GM23338 (cell line): ENCODE measurements at regions not wholly inside any gene's neighbourhood (a gene's known extent, or its start where the extent isn't known, plus 50 kb on each side); places are given as distances from the start of the nearest gene placed in this dataset.

Source experiments
- ATAC-seq: fragments of 200-7000 bp; cut with Tn5 transposase; 3 replicates; pipeline ENCODE4 v1.9.1; 2020
- DNase-seq: peaks from one replicate; pipeline ENCODE4 v3.0.0-alpha.2; 2015; ENCODE audit warnings: low spot score
- H2AFZ ChIP-seq: fragments of 200-600 bp; sonication (generic); 2 replicates; pipeline ENCODE4 v1.8.0; 2016; ENCODE audit warnings: antibody characterized with exemption, mild to moderate bottlenecking, moderate library complexity
- H3F3A ChIP-seq: fragments of 200-600 bp; sonication (generic); replicated peaks from 2 replicates; pipeline ENCODE4 v1.8.0; 2017; ENCODE audit warnings: antibody characterized with exemption, mixed run types, low read depth
- H3K27ac ChIP-seq: fragments of 200-600 bp; sonication (generic); 2 replicates; pipeline ENCODE4 v1.6.1; 2016; ENCODE audit warnings: low read depth
- H3K27me3 ChIP-seq: fragments of 200-600 bp; sonication (generic); 2 replicates; pipeline ENCODE4 v1.8.0; 2016; ENCODE audit warnings: mild to moderate bottlenecking, mixed run types, moderate library complexity; ENCODE audit not compliant: insufficient read depth
- H3K36me3 ChIP-seq: fragments of 200-600 bp; sonication (generic); 2 replicates; pipeline ENCODE4 v1.8.0; 2016; ENCODE audit warnings: mild to moderate bottlenecking; ENCODE audit not compliant: insufficient read depth
- H3K4me1 ChIP-seq: fragments of 200-600 bp; sonication (generic); 2 replicates; pipeline ENCODE4 v1.8.0; 2016; ENCODE audit warnings: mild to moderate bottlenecking, moderate library complexity; ENCODE audit not compliant: insufficient read depth
- H3K4me2 ChIP-seq: fragments of 200-600 bp; sonication (generic); 2 replicates; pipeline ENCODE4 v1.7.1; 2017; ENCODE audit warnings: mixed run types
- H3K4me3 ChIP-seq: fragments of 200-600 bp; sonication (generic); 2 replicates; pipeline ENCODE4 v1.6.1; 2016; ENCODE audit warnings: mixed run types
- H3K79me2 ChIP-seq: fragments of 200-600 bp; sonication (generic); replicated peaks from 2 replicates; pipeline ENCODE4 v1.8.0; 2017; ENCODE audit warnings: mild to moderate bottlenecking; ENCODE audit not compliant: insufficient read depth
- H3K9me2 ChIP-seq: fragments of 200-600 bp; sonication (generic); 2 replicates; pipeline ENCODE4 v1.8.0; 2017; ENCODE audit not compliant: insufficient read depth
- H4K20me1 ChIP-seq: fragments of 200-600 bp; sonication (generic); replicated peaks from 2 replicates; pipeline ENCODE4 v1.8.0; 2017; ENCODE audit warnings: mild to moderate bottlenecking; ENCODE audit not compliant: insufficient read depth
- H3K27ac Mint-ChIP-seq: 2 replicates; pipeline ENCODE4 v1.8.0; 2020; ENCODE audit warnings: inconsistent platforms, mild to moderate bottlenecking, moderate library complexity, mixed read lengths
- H3K27me3 Mint-ChIP-seq: 3 replicates; pipeline ENCODE4 v1.8.0; 2022; ENCODE audit warnings: low read depth, mild to moderate bottlenecking, moderate library complexity, mixed read lengths, inconsistent platforms; ENCODE audit not compliant: insufficient read depth, poor library complexity
- H3K36me3 Mint-ChIP-seq: 3 replicates; pipeline ENCODE4 v1.8.0; 2021; ENCODE audit warnings: low read depth, mild to moderate bottlenecking, inconsistent platforms, moderate library complexity, mixed read lengths
- H3K4me1 Mint-ChIP-seq: 3 replicates; pipeline ENCODE4 v1.8.0; 2020; ENCODE audit warnings: mild to moderate bottlenecking, inconsistent platforms, mixed read lengths
- H3K4me3 Mint-ChIP-seq: 3 replicates; pipeline ENCODE4 v1.8.0; 2021; ENCODE audit warnings: moderate library complexity, mild to moderate bottlenecking, inconsistent platforms, mixed read lengths
- H3K9me3 Mint-ChIP-seq: 3 replicates; pipeline ENCODE4 v1.8.0; 2020; ENCODE audit warnings: moderate library complexity, mild to moderate bottlenecking, inconsistent platforms, mixed read lengths
- ETS1 ChIP-seq: IDR thresholded peaks from 2 replicates; pipeline ENCODE4 v1.6.1; 2016; ENCODE audit warnings: antibody characterized with exemption
- ZNF114 ChIP-seq: fragments of 250-450 bp; sonication (Bioruptor Pico); IDR thresholded peaks from 2 replicates; pipeline ENCODE4 v1.5.0; 2020; ENCODE audit warnings: mild to moderate bottlenecking, moderate library complexity
- ZNF331 ChIP-seq: fragments of 250-450 bp; sonication (Bioruptor Pico); IDR thresholded peaks from 2 replicates; pipeline ENCODE4 v1.5.0; 2020; ENCODE audit warnings: low read depth, mild to moderate bottlenecking, moderate library complexity
- ZNF462 ChIP-seq: fragments of 250-450 bp; sonication (Bioruptor Pico); IDR thresholded peaks from 2 replicates; pipeline ENCODE4 v1.5.0; 2020; ENCODE audit warnings: mild to moderate bottlenecking, moderate library complexity

DNA sequence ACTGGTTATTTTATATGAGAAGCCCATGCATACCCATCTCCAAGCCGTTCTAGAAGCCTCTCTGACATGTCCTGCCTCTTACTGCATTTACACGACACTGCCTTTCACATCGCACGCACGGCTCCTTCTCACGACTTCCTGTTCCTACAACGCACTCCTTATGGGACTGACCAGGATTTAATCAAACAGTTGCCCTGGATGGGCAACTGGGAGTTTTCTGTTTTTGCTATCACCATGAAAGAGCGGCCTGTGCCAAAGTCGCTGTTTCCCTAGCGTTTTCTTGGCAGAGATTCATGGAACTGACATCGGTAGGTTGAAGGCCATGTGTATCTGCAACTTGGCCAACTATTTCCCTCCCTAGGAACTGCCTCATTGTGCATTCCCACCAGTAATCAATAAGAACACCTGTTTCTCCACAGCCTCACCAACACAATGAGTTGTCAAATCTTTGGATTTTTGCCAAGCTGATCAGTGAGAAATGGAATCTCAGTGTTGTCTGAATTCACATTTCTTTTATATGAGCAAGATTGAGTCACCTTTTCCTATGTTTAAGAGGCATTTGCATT lies 97.2 kb upstream of the OTOS start (continued):
- TF ChIP-seq ZNF462 (no peak), ZNF331 (CRISPR knock-in tag) (no peak)

DNA sequence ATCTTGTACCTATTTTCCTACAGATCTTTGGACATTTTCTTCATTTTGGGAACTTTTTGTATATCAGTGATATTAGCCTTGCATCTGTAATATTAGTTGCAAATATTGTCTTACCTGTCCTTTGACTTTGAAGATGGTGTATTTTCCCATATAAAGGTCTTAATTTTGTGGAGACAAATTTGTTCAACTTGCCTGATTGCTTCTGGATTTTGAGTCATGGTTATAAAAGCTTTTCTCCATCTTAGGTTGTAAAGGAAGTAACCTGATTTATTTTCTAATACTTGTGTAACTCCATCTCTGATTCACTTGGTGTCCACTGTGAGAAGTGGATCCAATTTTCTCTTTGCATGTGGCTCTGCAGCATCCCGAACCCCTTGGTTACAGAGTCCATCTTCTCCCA lies 97.7 kb upstream of the OTOS start:
- Histone ChIP-seq H4K20me1 (no peaks in the 10 kb centered on the region), H3K27me3 (no peaks in the 10 kb centered on the region), H3K4me3 (no peak overlapping the region), H3K9me2 (peaks cover 7% of the 10 kb centered on the region), H2AFZ (no peak overlapping the region), H3K79me2 (no peaks in the 10 kb centered on the region), H3F3A (no peaks in the 10 kb centered on the region), H3K27ac (no peak overlapping the region), H3K4me1 (no peaks in the 10 kb centered on the region), H3K4me2 (no peak overlapping the region), H3K36me3 (no peaks in the 10 kb centered on the region)
- peaks cover 2% of the 10 kb centered on the region; the same call in 1 of the 3 replicates for H3K9me3 Mint-ChIP-seq
- no peak overlapping the region for H3K4me3 Mint-ChIP-seq
- peaks cover 6% of the 10 kb centered on the region; the same call in 2 of the 3 replicates for H3K4me1 Mint-ChIP-seq
- no peak overlapping the region for H3K27ac Mint-ChIP-seq
- DNase-seq: no peak
- no peaks in the 10 kb centered on the region for H3K36me3 Mint-ChIP-seq
- TF ChIP-seq ETS1 (no peak), ZNF462 (no peak), ZNF114 (CRISPR knock-in tag) (no peak)
- no peak for ATAC-seq
- H3K27me3 Mint-ChIP-seq: peaks cover 7% of the 10 kb centered on the region
